ENCODE measurements at regions not wholly inside any gene's neighbourhood (a gene's known extent, or its start where the extent isn't known, plus 50 kb on each side); places are given as distances from the start of the nearest gene placed in this dataset.

- Histone ChIP-seq H3K4me2 (ENCODE audit: low read length, poor library complexity, severe bottlenecking) (no peak overlapping the region), H2AFZ (ENCODE audit: low read depth, low read length) (no peak overlapping the region), H3K36me3 (ENCODE audit: control insufficient read depth in 1 of 2, insufficient read depth in 2 of 2, low read depth in 1 of 2, low read length in 2 of 2) (no peaks in the 10 kb centered on the region), H4K8ac (ENCODE audit: low read length) (no peak overlapping the region), H4K91ac (ENCODE audit: low read length) (no peak overlapping the region), H2BK120ac (ENCODE audit: low read depth, low read length) (no peak overlapping the region), H3K79me1 (replicated peaks; ENCODE audit: low read length, poor library complexity, severe bottlenecking) (no peaks in the 10 kb centered on the region), H2BK15ac (ENCODE audit: low read depth, poor library complexity, severe bottlenecking) (no peak overlapping the region), H3K4me1 (ENCODE audit: control insufficient read depth, insufficient read depth, low read depth, low read length) (no peaks in the 10 kb centered on the region), H2BK5ac (ENCODE audit: low read depth, low read length, poor library complexity, severe bottlenecking) (no peak overlapping the region), H3K18ac (ENCODE audit: low read depth in 1 of 2, low read length in 2 of 2) (no peak overlapping the region), H3K9me3 (ENCODE audit: control insufficient read depth, low read length) (peaks cover 12% of the 10 kb centered on the region), H3K23ac (ENCODE audit: low read length in 2 of 2) (no peak overlapping the region), H3K27ac (ENCODE audit: low read length, poor library complexity, severe bottlenecking) (no peak overlapping the region), H3K14ac (ENCODE audit: low read length in 2 of 2) (no peak overlapping the region), H3K4ac (ENCODE audit: low read depth in 1 of 2, low read length in 2 of 2) (no peak overlapping the region), H3K4me3 (ENCODE audit: insufficient read depth in 1 of 2, low read depth in 1 of 2, low read length in 2 of 2) (no peak overlapping the region), H3K9ac (ENCODE audit: low read length) (no peak overlapping the region), H3K27me3 (ENCODE audit: control insufficient read depth in 1 of 2, insufficient read depth in 1 of 2, low read length in 2 of 2) (peaks cover 0 to 9% of the 10 kb centered on the region in 2 experiments), H2AK5ac (ENCODE audit: low read length, severe bottlenecking) (no peak overlapping the region), H2BK12ac (ENCODE audit: low read length in 2 of 2) (no peak overlapping the region)
- 100% methylated on average over 1 of the region's 2 CpGs for WGBS
- no peak for DNase-seq
These were observed 315.8 kb downstream of the MID1IP1 start for GRCh38 chrX:39117101-39117500.

- Histone ChIP-seq H3K9me3 (ENCODE audit: control insufficient read depth, low read length) (no peaks in the 10 kb centered on the region), H2BK15ac (ENCODE audit: low read depth, poor library complexity, severe bottlenecking) (no peak overlapping the region), H4K91ac (ENCODE audit: low read length) (no peak overlapping the region), H3K4me1 (ENCODE audit: control insufficient read depth, insufficient read depth, low read depth, low read length) (no peaks in the 10 kb centered on the region), H3K18ac (ENCODE audit: low read depth in 1 of 2, low read length in 2 of 2) (no peak overlapping the region), H3K79me1 (replicated peaks; ENCODE audit: low read length, poor library complexity, severe bottlenecking) (no peaks in the 10 kb centered on the region), H3K4me2 (ENCODE audit: low read length, poor library complexity, severe bottlenecking) (no peak overlapping the region), H3K14ac (ENCODE audit: low read length in 2 of 2) (no peak overlapping the region), H3K27me3 (ENCODE audit: control insufficient read depth in 1 of 2, insufficient read depth in 1 of 2, low read length in 2 of 2) (peaks cover 0 to 26% of the 10 kb centered on the region in 2 experiments), H2BK12ac (ENCODE audit: low read length in 2 of 2) (no peak overlapping the region), H3K9ac (ENCODE audit: low read length) (no peak overlapping the region), H2BK120ac (ENCODE audit: low read depth, low read length) (no peak overlapping the region), H2AFZ (ENCODE audit: low read depth, low read length) (no peak overlapping the region), H3K4ac (ENCODE audit: low read depth in 1 of 2, low read length in 2 of 2) (no peak overlapping the region), H3K4me3 (ENCODE audit: insufficient read depth in 1 of 2, low read depth in 1 of 2, low read length in 2 of 2) (no peak overlapping the region), H3K27ac (ENCODE audit: low read length, poor library complexity, severe bottlenecking) (no peak overlapping the region), H2AK5ac (ENCODE audit: low read length, severe bottlenecking) (no peak overlapping the region), H2BK5ac (ENCODE audit: low read depth, low read length, poor library complexity, severe bottlenecking) (no peak overlapping the region), H4K8ac (ENCODE audit: low read length) (no peak overlapping the region), H3K23ac (ENCODE audit: low read length in 2 of 2) (no peak overlapping the region), H3K36me3 (ENCODE audit: control insufficient read depth in 1 of 2, insufficient read depth in 2 of 2, low read depth in 1 of 2, low read length in 2 of 2) (no peaks in the 10 kb centered on the region)
- WGBS, result no CpG with 5 or more reads among the region's 1 CpG
- no peak for DNase-seq
These were observed 320.6 kb downstream of the MID1IP1 start for GRCh38 chrX:39121903-39122302.

GRCh38 chrX:39125834-39126233 lies 324.6 kb downstream of the MID1IP1 start:
- Histone ChIP-seq H3K14ac (ENCODE audit: low read length in 2 of 2) (no peak overlapping the region), H4K91ac (ENCODE audit: low read length) (no peak overlapping the region), H3K18ac (ENCODE audit: low read depth in 1 of 2, low read length in 2 of 2) (no peak overlapping the region), H3K36me3 (ENCODE audit: control insufficient read depth in 1 of 2, insufficient read depth in 2 of 2, low read depth in 1 of 2, low read length in 2 of 2) (no peaks in the 10 kb centered on the region), H2AK5ac (ENCODE audit: low read length, severe bottlenecking) (no peak overlapping the region), H3K79me1 (replicated peaks; ENCODE audit: low read length, poor library complexity, severe bottlenecking) (no peaks in the 10 kb centered on the region), H3K4me3 (ENCODE audit: insufficient read depth in 1 of 2, low read depth in 1 of 2, low read length in 2 of 2) (no peak overlapping the region), H2BK12ac (ENCODE audit: low read length in 2 of 2) (no peak overlapping the region), H3K27me3 (ENCODE audit: control insufficient read depth in 1 of 2, insufficient read depth in 1 of 2, low read length in 2 of 2) (peaks cover 0 to 27% of the 10 kb centered on the region in 2 experiments), H3K9me3 (ENCODE audit: control insufficient read depth, low read length) (peaks cover 7% of the 10 kb centered on the region), H3K4me1 (ENCODE audit: control insufficient read depth, insufficient read depth, low read depth, low read length) (no peaks in the 10 kb centered on the region), H2BK5ac (ENCODE audit: low read depth, low read length, poor library complexity, severe bottlenecking) (no peak overlapping the region), H2BK120ac (ENCODE audit: low read depth, low read length) (no peak overlapping the region), H3K27ac (ENCODE audit: low read length, poor library complexity, severe bottlenecking) (no peak overlapping the region), H3K23ac (ENCODE audit: low read length in 2 of 2) (no peak overlapping the region), H2BK15ac (ENCODE audit: low read depth, poor library complexity, severe bottlenecking) (no peak overlapping the region), H3K4me2 (ENCODE audit: low read length, poor library complexity, severe bottlenecking) (no peak overlapping the region), H3K4ac (ENCODE audit: low read depth in 1 of 2, low read length in 2 of 2) (no peak overlapping the region), H2AFZ (ENCODE audit: low read depth, low read length) (no peak overlapping the region), H3K9ac (ENCODE audit: low read length) (no peak overlapping the region), H4K8ac (ENCODE audit: low read length) (no peak overlapping the region)
- 67% methylated on average over 1 of the region's 1 CpG for WGBS
- DNase-seq, result no peak

- H3K9ac ChIP-seq (ENCODE audit: low read length), result no peak overlapping the region
- no peak overlapping the region for H2AK5ac ChIP-seq (ENCODE audit: low read length, severe bottlenecking)
- peaks cover 0 to 16% of the 10 kb centered on the region in 2 experiments for H3K27me3 ChIP-seq (ENCODE audit: control insufficient read depth in 1 of 2, insufficient read depth in 1 of 2, low read length in 2 of 2)
- no peak overlapping the region for H2AFZ ChIP-seq (ENCODE audit: low read depth, low read length)
- H3K4ac ChIP-seq (ENCODE audit: low read depth in 1 of 2, low read length in 2 of 2), result no peak overlapping the region
- H3K27ac ChIP-seq (ENCODE audit: low read length, poor library complexity, severe bottlenecking), result no peak overlapping the region
- no peak overlapping the region for H2BK120ac ChIP-seq (ENCODE audit: low read depth, low read length)
- no peaks in the 10 kb centered on the region for H3K36me3 ChIP-seq (ENCODE audit: control insufficient read depth in 1 of 2, insufficient read depth in 2 of 2, low read depth in 1 of 2, low read length in 2 of 2)
- H2BK12ac ChIP-seq (ENCODE audit: low read length in 2 of 2), result no peak overlapping the region
- H3K14ac ChIP-seq (ENCODE audit: low read length in 2 of 2), result no peak overlapping the region
- no peaks in the 10 kb centered on the region for H3K4me1 ChIP-seq (ENCODE audit: control insufficient read depth, insufficient read depth, low read depth, low read length)
- no peak overlapping the region for H4K8ac ChIP-seq (ENCODE audit: low read length)
- no peak overlapping the region for H3K18ac ChIP-seq (ENCODE audit: low read depth in 1 of 2, low read length in 2 of 2)
- no peak overlapping the region for H3K4me2 ChIP-seq (ENCODE audit: low read length, poor library complexity, severe bottlenecking)
- H3K23ac ChIP-seq (ENCODE audit: low read length in 2 of 2), result no peak overlapping the region
- DNase-seq, result no peak
- H2BK15ac ChIP-seq (ENCODE audit: low read depth, poor library complexity, severe bottlenecking), result no peak overlapping the region
- H3K9me3 ChIP-seq (ENCODE audit: control insufficient read depth, low read length), result peaks cover 4% of the 10 kb centered on the region
- no peak overlapping the region for H4K91ac ChIP-seq (ENCODE audit: low read length)
- no peaks in the 10 kb centered on the region for H3K79me1 ChIP-seq (replicated peaks; ENCODE audit: low read length, poor library complexity, severe bottlenecking)
- no peak overlapping the region for H3K4me3 ChIP-seq (ENCODE audit: insufficient read depth in 1 of 2, low read depth in 1 of 2, low read length in 2 of 2)
- no peak overlapping the region for H2BK5ac ChIP-seq (ENCODE audit: low read depth, low read length, poor library complexity, severe bottlenecking)
- 17% methylated on average over 1 of the region's 2 CpGs for WGBS
These were observed 332.7 kb downstream of the MID1IP1 start for GRCh38 chrX:39133971-39134370.
